IMR-90 (cell line): ENCODE measurements at regions not wholly inside any gene's neighbourhood (a gene's known extent, or its start where the extent isn't known, plus 50 kb on each side); places are given as distances from the start of the nearest gene placed in this dataset.

Experiments used
- ATAC-seq: fragments of 200-7000 bp; cut with Tn5 transposase; 2 replicates; pipeline ENCODE4 v1.9.1; 2020; ENCODE audit warnings: low read depth, mild to moderate bottlenecking, moderate library complexity
- BruUV-seq: library from RNA; stranded (reverse); fragments of 400-500 nt; replicated peaks from 2 replicates; lab custom pipeline; 2021; lab: Mats Ljungman, UMichigan
- CTCF ChIA-PET: fragments of 300-600 bp; formaldehyde crosslinking; extraction: SDS; loops from one replicate; lab custom pipeline; 2021; ENCODE audit warnings: antibody characterized with exemption; lab: Yijun Ruan, JAX
- POLR2A ChIA-PET: fragments of 300-600 bp; sonication (Branson Sonifier 250); formaldehyde crosslinking; loops from one replicate; lab custom pipeline; 2022; ENCODE audit warnings: antibody characterized with exemption; ENCODE audit not compliant: unreplicated experiment; lab: Charles Lee
- DNase-seq: peaks from one replicate; pipeline ENCODE4 v3.0.0; 2013
- H2AFZ ChIP-seq: replicated peaks from 2 replicates; pipeline ENCODE3; 2013; ENCODE audit warnings: low read length, mild to moderate bottlenecking; ENCODE audit not compliant: poor library complexity
- H2AK5ac ChIP-seq: 2 replicates; pipeline ENCODE4 v1.6.1; 2013; ENCODE audit warnings: low read depth, low read length, inconsistent platforms
- H2AK9ac ChIP-seq: replicated peaks from 2 replicates; pipeline ENCODE3; 2013; ENCODE audit warnings: mild to moderate bottlenecking, low read depth, low read length, moderate library complexity; ENCODE audit not compliant: poor library complexity
- H2BK120ac ChIP-seq: 2 replicates; pipeline ENCODE4 v1.6.1; 2013; ENCODE audit warnings: low read depth, low read length, inconsistent platforms
- H2BK15ac ChIP-seq: 3 replicates; pipeline ENCODE4 v1.6.1; 2013; ENCODE audit warnings: low read depth, low read length, inconsistent platforms
- H2BK20ac ChIP-seq: 2 replicates; pipeline ENCODE4 v1.6.1; 2013; ENCODE audit warnings: low read depth, mild to moderate bottlenecking, inconsistent platforms, low read length, moderate library complexity
- H2BK5ac ChIP-seq: 2 replicates; pipeline ENCODE4 v1.6.1; 2013; ENCODE audit warnings: mild to moderate bottlenecking, low read depth, low read length, inconsistent platforms; ENCODE audit not compliant: poor library complexity, severe bottlenecking
- H3K14ac ChIP-seq: replicated peaks from 2 replicates; pipeline ENCODE4 v1.6.1; 2013; ENCODE audit warnings: low read depth, low read length, inconsistent platforms
- H3K18ac ChIP-seq: 2 replicates; pipeline ENCODE4 v1.6.1; 2013; ENCODE audit warnings: low read depth, low read length, control low read depth
- H3K23ac ChIP-seq: 2 replicates; pipeline ENCODE4 v1.6.1; 2013; ENCODE audit warnings: low read depth, low read length, inconsistent platforms
- H3K27ac ChIP-seq: 2 replicates; pipeline ENCODE4 v1.5.1; 2013; ENCODE audit warnings: mild to moderate bottlenecking, control low read depth, low read length; ENCODE audit not compliant: insufficient read depth
- H3K27me3 ChIP-seq: 2 replicates; pipeline ENCODE4 v1.6.1; 2013; ENCODE audit warnings: low read length; ENCODE audit not compliant: control insufficient read depth, insufficient read depth
- H3K36me3 ChIP-seq: 2 replicates; pipeline ENCODE4 v1.6.1; 2013; ENCODE audit warnings: low read length, mixed read lengths; ENCODE audit not compliant: control insufficient read depth, insufficient read depth
- H3K4ac ChIP-seq: 2 replicates; pipeline ENCODE4 v1.6.1; 2013; ENCODE audit warnings: low read depth, low read length, inconsistent platforms
- H3K4me1 ChIP-seq: 2 replicates; pipeline ENCODE4 v1.6.1; 2013; ENCODE audit warnings: low read length, mixed read lengths; ENCODE audit not compliant: control insufficient read depth, insufficient read depth
- H3K4me2 ChIP-seq: 2 replicates; pipeline ENCODE4 v1.6.1; 2013; ENCODE audit warnings: low read depth, mild to moderate bottlenecking, control low read depth, low read length, moderate library complexity
- H3K4me3 ChIP-seq: 2 replicates; pipeline ENCODE4 v1.5.1; 2013; ENCODE audit warnings: low read depth, mild to moderate bottlenecking, control low read depth, low read length, moderate library complexity; ENCODE audit not compliant: insufficient read depth
- H3K56ac ChIP-seq: 2 replicates; pipeline ENCODE4 v1.6.1; 2013; ENCODE audit warnings: low read length, inconsistent platforms; ENCODE audit not compliant: insufficient read depth; ENCODE audit errors: extremely low read depth
- H3K79me1 ChIP-seq, 2 experiments: 2 replicates each; pipeline ENCODE4 v1.6.1; 2013; ENCODE audit warnings: low read length in 2 of 2, inconsistent platforms in 1 of 2, low read depth in 1 of 2
- H3K9ac ChIP-seq: 2 replicates; pipeline ENCODE4 v1.6.1; 2013; ENCODE audit warnings: low read depth, low read length, control low read depth
- H3K9me1 ChIP-seq: 2 replicates; pipeline ENCODE4 v1.6.1; 2013; ENCODE audit warnings: low read length, inconsistent platforms; ENCODE audit not compliant: insufficient read depth
- H3K9me3 ChIP-seq: 2 replicates; pipeline ENCODE4 v1.6.1; 2013; ENCODE audit warnings: low read length; ENCODE audit not compliant: control insufficient read depth, insufficient read depth
- H4K20me1 ChIP-seq: 2 replicates; pipeline ENCODE4 v1.6.1; 2013; ENCODE audit warnings: low read length, inconsistent platforms; ENCODE audit not compliant: insufficient read depth
- H4K5ac ChIP-seq: 2 replicates; pipeline ENCODE4 v1.6.1; 2013; ENCODE audit warnings: mild to moderate bottlenecking, low read depth, low read length, control low read depth
- H4K8ac ChIP-seq, 2 experiments: 2 replicates each; pipeline ENCODE4 v1.6.1; 2013; ENCODE audit warnings: low read depth in 2 of 2, low read length in 2 of 2, control low read depth in 1 of 2, inconsistent platforms in 1 of 2
- H4K91ac ChIP-seq: 2 replicates; pipeline ENCODE4 v1.6.1; 2013; ENCODE audit warnings: low read depth, low read length, inconsistent platforms; ENCODE audit not compliant: insufficient read depth
- CEBPB ChIP-seq: IDR thresholded peaks from 2 replicates; pipeline ENCODE4 v1.6.1; 2012; ENCODE audit warnings: low read depth, low read length, improper control_type of control experiment
- CHD1 ChIP-seq: IDR thresholded peaks from 2 replicates; pipeline ENCODE4 v1.6.1; 2012; ENCODE audit warnings: low read depth, low read length, improper control_type of control experiment
- FOS ChIP-seq: fragments of 150-350 bp; IDR thresholded peaks from 2 replicates; pipeline ENCODE4 v1.6.1; 2016; ENCODE audit warnings: low read depth, low read length
- MAFK ChIP-seq: IDR thresholded peaks from 2 replicates; pipeline ENCODE4 v1.6.1; 2012; ENCODE audit warnings: low read depth, low read length, improper control_type of control experiment
- MXI1 ChIP-seq: IDR thresholded peaks from 2 replicates; pipeline ENCODE4 v1.6.1; 2012; ENCODE audit warnings: low read depth, mild to moderate bottlenecking, low read length, moderate library complexity, borderline replicate concordance
- NFE2L2 ChIP-seq: fragments of 150-350 bp; IDR thresholded peaks from 2 replicates; pipeline ENCODE4 v1.6.1; 2016; ENCODE audit warnings: low read depth, mild to moderate bottlenecking, low read length
- RAD21 ChIP-seq: IDR thresholded peaks from 2 replicates; pipeline ENCODE4 v1.6.1; 2012; ENCODE audit warnings: low read length, improper control_type of control experiment
- RFX5 ChIP-seq: IDR thresholded peaks from 2 replicates; pipeline ENCODE4 v1.8.0; 2012; ENCODE audit warnings: low read depth, mild to moderate bottlenecking, low read length, moderate library complexity
- WGBS, 2 experiments: methylation state at CpG; one replicate each; pipeline versions ENCODE4 v1.1.5 to v1.1.7; 2013; ENCODE audit warnings: missing lambda C conversion rate in 2 of 2; ENCODE audit not compliant: insufficient read length in 1 of 2; ENCODE audit errors: extremely low coverage in 2 of 2; 5-methylcytosine and 5-hydroxymethylcytosine counted together
- dilution Hi-C: fragments of 300-500 bp; cut with HindIII; formaldehyde crosslinking; loops from one replicate; pipeline ENCODE4 v1.14.3; 2018; ENCODE audit warnings: low sequenced_read_pairs; ENCODE audit not compliant: unreplicated experiment
- in situ Hi-C: fragments of 300-500 bp; cut with MboI; formaldehyde crosslinking; loops from 3 replicates; pipeline ENCODE4 v1.14.3; 2019; ENCODE audit warnings: low sequenced_read_pairs, inconsistent platforms, mixed read lengths
- intact Hi-C: fragments of 100-400 bp; cut with micrococcal nuclease; formaldehyde crosslinking; loops from 2 replicates; pipeline ENCODE4 v1.10.0; 2022
- TF ChIP-seq, protein P1 (sequence below): fragments of 150-350 bp; IDR thresholded peaks from 2 replicates; pipeline ENCODE4 v1.6.1; 2016; ENCODE audit warnings: low read depth, mild to moderate bottlenecking, low read length, moderate library complexity, borderline replicate concordance
- TF ChIP-seq, protein P2 (sequence below): conservative IDR thresholded peaks from 2 replicates; pipeline ENCODE4 v1.5.1; 2012; ENCODE audit warnings: mild to moderate bottlenecking, low read depth, low read length, improper control_type of control experiment

DNA sequence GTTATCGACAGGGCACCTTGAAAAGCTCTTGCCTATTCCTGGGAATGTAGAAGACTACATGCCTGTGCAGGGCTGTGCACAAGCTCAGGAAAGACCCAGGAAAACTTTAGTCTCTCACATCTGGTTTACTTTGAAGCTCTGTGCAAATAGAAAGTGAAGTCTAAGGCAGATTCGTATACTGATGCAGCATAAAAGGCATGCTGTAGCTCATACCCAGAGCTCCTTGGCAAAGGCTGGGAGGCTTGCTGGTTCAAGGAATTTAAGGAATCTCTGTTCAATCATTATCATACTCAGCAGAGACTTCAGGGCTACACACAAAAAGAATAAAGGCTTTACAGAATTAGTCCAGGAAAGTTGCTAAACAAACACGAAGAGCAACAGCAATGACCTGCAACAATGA is 192.0 kb downstream of the OTUD1 start:
- Histone ChIP-seq H3K36me3 (no peaks in the 10 kb centered on the region), H2AK9ac (no peak overlapping the region), H3K4me3 (no peak overlapping the region), H3K56ac (no peak overlapping the region), H3K9ac (no peak overlapping the region), H3K27me3 (no peaks in the 10 kb centered on the region), H3K9me3 (peaks cover 13% of the 10 kb centered on the region), H3K27ac (no peak overlapping the region), H2AK5ac (no peak overlapping the region), H3K14ac (no peak overlapping the region), H4K8ac (no peak overlapping the region), H2BK120ac (no peak overlapping the region), H3K4me2 (no peak overlapping the region), H3K4ac (no peak overlapping the region), H2AFZ (no peak overlapping the region), H2BK15ac (no peak overlapping the region), H3K9me1 (no peaks in the 10 kb centered on the region), H2BK5ac (no peak overlapping the region), H3K4me1 (no peaks in the 10 kb centered on the region), H4K91ac (no peak overlapping the region), H4K5ac (no peak overlapping the region), H4K20me1 (no peaks in the 10 kb centered on the region), H2BK20ac (no peak overlapping the region), H3K18ac (no peak overlapping the region), H3K79me1 (no peaks in the 10 kb centered on the region), H3K23ac (no peak overlapping the region)
- POLR2A ChIA-PET, result no interaction called here
- CTCF ChIA-PET, result no interaction called here
- intact Hi-C loops, result no loop called here
- no CpG with 5 or more reads among the region's 3 CpGs for WGBS, 2 experiments
- BruUV-seq, result no TSS peak
- ATAC-seq, result no peak
- in situ Hi-C loops, result no loop called here
- TF ChIP-seq, protein P1, sequence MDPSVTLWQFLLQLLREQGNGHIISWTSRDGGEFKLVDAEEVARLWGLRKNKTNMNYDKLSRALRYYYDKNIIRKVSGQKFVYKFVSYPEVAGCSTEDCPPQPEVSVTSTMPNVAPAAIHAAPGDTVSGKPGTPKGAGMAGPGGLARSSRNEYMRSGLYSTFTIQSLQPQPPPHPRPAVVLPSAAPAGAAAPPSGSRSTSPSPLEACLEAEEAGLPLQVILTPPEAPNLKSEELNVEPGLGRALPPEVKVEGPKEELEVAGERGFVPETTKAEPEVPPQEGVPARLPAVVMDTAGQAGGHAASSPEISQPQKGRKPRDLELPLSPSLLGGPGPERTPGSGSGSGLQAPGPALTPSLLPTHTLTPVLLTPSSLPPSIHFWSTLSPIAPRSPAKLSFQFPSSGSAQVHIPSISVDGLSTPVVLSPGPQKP, result no peak
- TF ChIP-seq CHD1 (no peak), NFE2L2 (no peak), RFX5 (no peak), CEBPB (no peak), FOS (no peak), RAD21 (no peak), MAFK (no peak), MXI1 (no peak)
- TF ChIP-seq, protein P2, sequence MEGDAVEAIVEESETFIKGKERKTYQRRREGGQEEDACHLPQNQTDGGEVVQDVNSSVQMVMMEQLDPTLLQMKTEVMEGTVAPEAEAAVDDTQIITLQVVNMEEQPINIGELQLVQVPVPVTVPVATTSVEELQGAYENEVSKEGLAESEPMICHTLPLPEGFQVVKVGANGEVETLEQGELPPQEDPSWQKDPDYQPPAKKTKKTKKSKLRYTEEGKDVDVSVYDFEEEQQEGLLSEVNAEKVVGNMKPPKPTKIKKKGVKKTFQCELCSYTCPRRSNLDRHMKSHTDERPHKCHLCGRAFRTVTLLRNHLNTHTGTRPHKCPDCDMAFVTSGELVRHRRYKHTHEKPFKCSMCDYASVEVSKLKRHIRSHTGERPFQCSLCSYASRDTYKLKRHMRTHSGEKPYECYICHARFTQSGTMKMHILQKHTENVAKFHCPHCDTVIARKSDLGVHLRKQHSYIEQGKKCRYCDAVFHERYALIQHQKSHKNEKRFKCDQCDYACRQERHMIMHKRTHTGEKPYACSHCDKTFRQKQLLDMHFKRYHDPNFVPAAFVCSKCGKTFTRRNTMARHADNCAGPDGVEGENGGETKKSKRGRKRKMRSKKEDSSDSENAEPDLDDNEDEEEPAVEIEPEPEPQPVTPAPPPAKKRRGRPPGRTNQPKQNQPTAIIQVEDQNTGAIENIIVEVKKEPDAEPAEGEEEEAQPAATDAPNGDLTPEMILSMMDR, result no peak
- dilution Hi-C loops, result no loop called here
- DNase-seq, result no peak
